ENCODE measurements at regions not wholly inside any gene's neighbourhood (a gene's known extent, or its start where the extent isn't known, plus 50 kb on each side); places are given as distances from the start of the nearest gene placed in this dataset.

- DNase-seq (ENCODE audit: low spot score) = no peak
Measured at GRCh38 chr19:31160336-31160926, 188.8 kb downstream of the TSHZ3 start.

- DNase-seq (ENCODE audit: low spot score) = no peak
Measured at GRCh38 chr19:31154021-31154420, 195.2 kb downstream of the TSHZ3 start.

- DNase-seq (ENCODE audit: low spot score) = no peak
Measured at GRCh38 chr19:31152906-31153305, 196.3 kb downstream of the TSHZ3 start.

- DNase-seq (ENCODE audit: low spot score) = no peak
Measured at GRCh38 chr19:31149441-31149941, 199.7 kb downstream of the TSHZ3 start.

GRCh38 chr19:31148671-31149070 is 200.6 kb downstream of the TSHZ3 start:
- DNase-seq (ENCODE audit: low spot score) = no peak

- no peak for DNase-seq (ENCODE audit: low spot score)
Measured at GRCh38 chr19:31147234-31147633, 202.0 kb downstream of the TSHZ3 start.

- no peak for DNase-seq (ENCODE audit: low spot score)
Measured at GRCh38 chr19:31146546-31147183, 202.6 kb downstream of the TSHZ3 start.

GRCh38 chr19:31146015-31146414 is 203.2 kb downstream of the TSHZ3 start:
- DNase-seq (ENCODE audit: low spot score) = no peak

GRCh38 chr19:31145007-31145406 is 204.2 kb downstream of the TSHZ3 start:
- DNase-seq (ENCODE audit: low spot score) = no peak

- DNase-seq (ENCODE audit: low spot score) = no peak
Measured at GRCh38 chr19:31144075-31144870, 205.0 kb downstream of the TSHZ3 start.

- DNase-seq (ENCODE audit: low spot score) = no peak
Measured at GRCh38 chr19:31141301-31141700, 207.9 kb downstream of the TSHZ3 start.

GRCh38 chr19:31140717-31141116 is 208.5 kb downstream of the TSHZ3 start:
- no peak for DNase-seq (ENCODE audit: low spot score)

- DNase-seq (ENCODE audit: low spot score) = no peak
Measured at GRCh38 chr19:31139871-31140505, 209.2 kb downstream of the TSHZ3 start.

- no peak for DNase-seq (ENCODE audit: low spot score)
Measured at GRCh38 chr19:31138077-31138476, 211.2 kb downstream of the TSHZ3 start.

- DNase-seq (ENCODE audit: low spot score) = no peak
Measured at GRCh38 chr19:31135841-31136240, 213.4 kb downstream of the TSHZ3 start.

GRCh38 chr19:31132753-31133110 is 216.5 kb downstream of the TSHZ3 start:
- no peak for DNase-seq (ENCODE audit: low spot score)

GRCh38 chr19:31128291-31128690 is 220.9 kb downstream of the TSHZ3 start:
- DNase-seq (ENCODE audit: low spot score) = no peak

GRCh38 chr19:31127134-31127967 is 221.9 kb downstream of the TSHZ3 start:
- DNase-seq (ENCODE audit: low spot score) = no peak

GRCh38 chr19:31126236-31126635 is 223.0 kb downstream of the TSHZ3 start:
- DNase-seq (ENCODE audit: low spot score) = no peak

GRCh38 chr19:31125071-31125470 is 224.2 kb downstream of the TSHZ3 start:
- no peak for DNase-seq (ENCODE audit: low spot score)

GRCh38 chr19:31121501-31121900 is 227.7 kb downstream of the TSHZ3 start:
- no peak for DNase-seq (ENCODE audit: low spot score)

- no peak for DNase-seq (ENCODE audit: low spot score)
Measured at GRCh38 chr19:31120952-31121351, 228.3 kb downstream of the TSHZ3 start.

Measured in iPS-NIHi11 (cell line).